Pons (tissue), 1 donor: ENCODE measurements at regions not wholly inside any gene's neighbourhood (a gene's known extent, or its start where the extent isn't known, plus 50 kb on each side); places are given as distances from the start of the nearest gene placed in this dataset.
A peak's percentile ranks its signal among the peaks of the same experiment; 100 is the strongest.

Source experiments
- DNase-seq: peaks from one replicate; pipeline ENCODE4 v3.0.0-alpha.2; 2016; ENCODE audit warnings: low spot score

DNA sequence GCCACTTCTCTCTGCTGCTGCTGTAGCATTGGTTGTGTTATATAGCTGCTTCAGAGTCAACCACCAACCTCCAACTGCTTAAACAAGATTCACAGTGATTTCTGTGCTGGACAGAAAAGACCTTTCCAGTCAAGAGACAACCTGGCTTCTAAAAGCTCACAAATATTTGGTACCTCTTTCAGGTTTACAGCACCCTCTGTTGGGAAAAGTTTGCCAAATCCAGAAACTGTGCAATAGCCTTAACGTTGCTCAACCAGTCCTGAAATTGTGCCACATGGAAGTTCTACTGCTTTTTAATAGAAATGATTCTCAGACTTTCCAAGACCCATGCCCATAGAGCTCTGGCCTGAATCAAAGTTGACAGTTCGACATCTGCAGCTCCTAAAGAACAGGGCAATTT, 842.1 kb upstream of the HTR2C start:
- DNase-seq: peak; percentile 1

GRCh38 chrX:113728937-113729336, 854.9 kb upstream of the HTR2C start:
- no peak for DNase-seq

- no peak for DNase-seq
These were observed 857.0 kb upstream of the HTR2C start for GRCh38 chrX:113726898-113727297.

GRCh38 chrX:113726466-113726865, 857.4 kb upstream of the HTR2C start:
- no peak for DNase-seq

GRCh38 chrX:113726009-113726408, 857.9 kb upstream of the HTR2C start:
- DNase-seq: no peak

- no peak for DNase-seq
These were observed 859.3 kb upstream of the AMOT start for GRCh38 chrX:113699939-113700338.

- DNase-seq: no peak
These were observed 834.6 kb upstream of the AMOT start for GRCh38 chrX:113675278-113675677.

GRCh38 chrX:113651306-113651705, 810.7 kb upstream of the AMOT start:
- DNase-seq: no peak

DNA sequence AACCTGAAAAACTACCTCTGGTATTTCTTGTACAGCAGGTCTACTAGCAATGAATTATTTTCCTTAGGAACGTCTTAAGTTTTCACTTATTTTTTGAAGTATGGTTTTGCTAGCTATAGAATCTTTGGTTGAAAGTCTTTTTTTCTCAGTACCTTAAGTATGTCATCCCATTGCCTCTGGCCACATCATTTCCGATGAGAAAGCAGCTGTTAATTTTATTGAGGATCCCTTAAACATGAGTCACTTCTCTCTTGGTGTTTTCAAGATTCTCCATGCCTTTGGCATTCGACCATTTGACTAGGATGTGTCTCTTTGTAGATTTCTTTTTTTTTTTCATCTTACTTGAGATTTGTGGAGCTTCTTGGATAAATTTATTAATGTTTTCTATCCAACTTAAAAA, 803.8 kb upstream of the AMOT start:
- DNase-seq: no peak

GRCh38 chrX:113634565-113634964, 793.9 kb upstream of the AMOT start:
- DNase-seq: no peak

- no peak for DNase-seq
These were observed 788.7 kb upstream of the AMOT start for GRCh38 chrX:113629326-113629725.

DNA sequence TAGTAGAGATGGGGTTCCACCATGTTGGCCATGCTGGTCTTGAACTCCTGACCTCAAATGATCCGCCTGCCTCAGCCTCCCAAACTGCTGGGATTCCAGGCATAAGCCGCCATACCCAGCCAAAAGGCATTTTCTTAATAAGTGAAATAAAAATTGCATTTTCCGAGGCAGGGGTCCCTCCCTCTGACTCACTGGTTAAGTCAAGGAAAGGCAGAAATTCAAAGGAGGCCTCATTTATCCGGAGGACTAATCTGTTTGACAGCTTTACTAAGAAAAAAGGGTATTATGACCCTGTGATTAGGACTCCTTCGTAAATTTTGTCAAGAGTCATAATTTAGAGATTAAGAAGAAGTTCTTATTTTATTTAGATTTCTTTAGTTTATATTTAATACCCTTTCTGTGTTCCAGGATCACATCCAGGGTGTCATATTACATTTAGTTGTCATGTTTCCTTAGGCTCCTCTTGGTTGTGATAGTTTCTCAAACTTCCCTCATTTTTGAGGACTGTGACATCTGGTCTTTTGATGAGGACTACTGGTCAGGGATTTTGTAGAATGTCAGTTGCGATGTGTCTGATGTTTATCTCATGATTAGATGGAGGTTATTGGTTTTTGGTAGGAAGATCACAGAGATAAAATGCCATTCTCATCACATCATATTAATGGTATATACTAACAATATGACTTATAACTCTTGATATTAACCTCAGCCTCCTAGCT, 753.7 kb upstream of the AMOT start:
- DNase-seq: no peak

GRCh38 chrX:113586281-113586898, 745.8 kb upstream of the AMOT start:
- DNase-seq: no peak

- DNase-seq: no peak
These were observed 739.9 kb upstream of the AMOT start for GRCh38 chrX:113580486-113580885.

DNA sequence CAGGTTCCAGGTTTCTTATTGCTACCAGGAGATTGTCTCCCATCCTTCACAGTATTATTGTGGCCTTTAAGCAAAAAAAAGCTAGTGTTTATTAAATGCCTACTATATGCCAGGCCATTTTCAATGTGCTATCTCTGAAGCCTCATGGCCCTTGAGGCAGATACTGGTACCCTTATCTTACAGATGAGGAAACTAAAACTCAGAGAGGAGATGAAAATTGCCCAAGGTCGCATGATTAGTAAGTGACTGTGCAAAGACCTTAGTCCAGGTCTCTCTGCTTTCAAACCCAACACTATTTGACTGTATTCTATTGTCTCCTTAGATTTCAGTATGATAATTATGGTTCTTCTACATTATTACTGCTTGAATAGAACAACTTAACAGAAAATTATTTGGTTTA, 717.9 kb upstream of the AMOT start:
- no peak for DNase-seq

DNA sequence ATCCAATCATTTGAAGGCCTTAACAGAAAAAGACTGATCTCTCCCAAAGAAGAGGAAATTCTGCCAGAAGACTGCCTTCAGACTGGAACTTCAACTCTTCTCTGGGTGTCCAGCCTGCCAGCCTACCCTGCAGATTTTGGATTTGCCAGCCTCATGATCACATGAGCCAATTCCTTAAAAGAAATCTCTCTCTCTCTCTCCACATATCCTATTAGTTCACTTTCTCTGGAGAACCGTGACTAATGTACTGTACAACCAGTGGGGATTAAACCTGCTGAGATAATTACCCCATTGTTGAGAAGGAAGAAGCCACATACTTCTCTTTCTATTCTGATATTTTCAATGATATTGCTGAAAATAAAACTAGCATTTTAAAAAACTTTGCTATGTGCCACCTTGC, 711.3 kb upstream of the AMOT start:
- no peak for DNase-seq

- no peak for DNase-seq
These were observed 707.8 kb upstream of the AMOT start for GRCh38 chrX:113548308-113549015.

GRCh38 chrX:113545040-113545439, 704.4 kb upstream of the AMOT start:
- no peak for DNase-seq

GRCh38 chrX:113539599-113540356, 699.1 kb upstream of the AMOT start:
- no peak for DNase-seq

DNA sequence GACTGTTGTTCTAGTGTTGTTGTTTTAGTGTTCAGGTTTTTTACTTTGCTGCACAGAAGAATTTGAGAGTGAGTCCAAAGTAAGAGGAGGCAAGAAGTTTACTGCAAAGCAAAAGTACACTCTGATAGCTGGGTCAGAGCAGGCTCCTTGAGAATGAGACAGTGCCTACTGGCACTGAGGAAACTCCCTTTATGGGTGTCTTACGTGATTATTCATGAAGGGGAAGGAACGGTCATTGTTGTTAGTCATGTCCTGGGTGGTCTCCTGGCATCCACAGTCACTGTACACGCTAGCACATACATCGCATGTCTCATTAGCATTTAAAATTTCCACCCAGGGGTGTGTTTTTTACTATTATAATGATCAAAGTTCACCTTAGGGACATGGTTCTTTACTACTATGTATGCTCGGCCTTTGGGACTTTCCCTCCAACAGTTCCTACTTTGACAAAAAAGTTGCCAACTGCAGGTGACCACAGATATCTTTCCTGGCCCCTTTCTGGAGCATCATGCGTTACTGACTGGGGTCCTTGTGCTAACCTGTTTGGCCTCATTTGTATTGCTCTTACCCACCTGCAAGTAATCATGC, 688.9 kb upstream of the AMOT start:
- DNase-seq: no peak

DNA sequence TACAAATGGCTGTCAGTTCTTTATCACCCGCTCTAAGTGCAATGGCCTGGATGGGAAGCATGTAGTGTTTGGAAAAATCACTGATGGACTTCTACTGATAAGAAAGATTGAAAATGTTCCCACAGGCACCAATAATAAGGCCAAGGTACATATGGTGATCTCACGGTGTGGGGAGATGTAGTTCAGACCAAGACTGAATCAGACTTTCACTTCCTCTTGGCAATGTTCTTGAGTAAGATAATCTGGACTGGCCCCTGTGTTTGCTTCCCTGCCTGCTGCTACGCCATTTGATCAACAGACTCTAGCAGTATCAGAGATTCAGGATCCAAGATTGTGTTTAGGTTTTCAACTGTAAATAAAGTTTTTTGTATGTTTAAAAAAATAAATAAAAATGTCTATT, 682.2 kb upstream of the AMOT start:
- DNase-seq: no peak

DNA sequence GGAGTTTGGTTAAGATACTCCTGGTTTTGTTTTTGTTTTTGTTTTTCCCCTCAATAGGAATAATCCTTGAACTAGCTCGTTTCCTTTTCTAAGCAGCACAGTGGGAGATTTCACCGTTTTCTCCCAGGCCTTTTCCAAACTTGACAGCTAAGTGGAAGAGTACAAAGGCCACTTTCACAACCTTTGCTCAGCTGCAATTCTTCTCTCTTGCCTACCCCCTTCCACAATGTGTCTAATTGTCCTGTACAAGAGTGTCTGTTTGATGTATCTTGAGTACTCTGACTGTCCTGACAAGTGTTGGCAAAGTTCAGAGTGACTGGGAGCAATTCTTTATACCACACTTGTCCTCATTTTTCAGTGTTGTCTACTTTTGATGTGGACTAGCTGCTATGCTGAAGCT, 674.3 kb upstream of the AMOT start:
- peak; percentile 1 for DNase-seq
